Smooth muscle cell (in vitro differentiated cells): ENCODE measurements at regions not wholly inside any gene's neighbourhood (a gene's known extent, or its start where the extent isn't known, plus 50 kb on each side); places are given as distances from the start of the nearest gene placed in this dataset.

ENCODE experiments used
- DNase-seq: peaks from one replicate; lab custom pipeline; 2025; ENCODE audit not compliant: unreplicated experiment; lab: John Stamatoyannopoulos, UW
- H2AFZ ChIP-seq: fragments of 200-600 bp; sonication (generic); 2 replicates; pipeline ENCODE4 v1.6.0; 2016; ENCODE audit warnings: antibody characterized with exemption, low read depth, mild to moderate bottlenecking
- H3F3A ChIP-seq: fragments of 200-600 bp; sonication (generic); 2 replicates; pipeline ENCODE4 v1.6.0; 2017; ENCODE audit warnings: antibody characterized with exemption, low read depth
- H3K27ac ChIP-seq: fragments of 200-600 bp; sonication (generic); 2 replicates; pipeline ENCODE4 v1.5.1; 2016; ENCODE audit warnings: low read depth, mild to moderate bottlenecking
- H3K27me3 ChIP-seq: fragments of 200-600 bp; sonication (generic); 2 replicates; pipeline ENCODE4 v1.6.1; 2016; ENCODE audit warnings: low read depth, mild to moderate bottlenecking
- H3K36me3 ChIP-seq: fragments of 200-600 bp; sonication (generic); 2 replicates; pipeline ENCODE4 v1.5.1; 2016; ENCODE audit warnings: low read depth
- H3K4me1 ChIP-seq: fragments of 200-600 bp; sonication (generic); 2 replicates; pipeline ENCODE4 v1.5.1; 2016; ENCODE audit warnings: low read depth
- H3K4me2 ChIP-seq: fragments of 200-600 bp; sonication (generic); 2 replicates; pipeline ENCODE4 v1.6.0; 2016; ENCODE audit warnings: mild to moderate bottlenecking
- H3K4me3 ChIP-seq: fragments of 200-600 bp; sonication (generic); 2 replicates; pipeline ENCODE4 v1.5.1; 2016; ENCODE audit warnings: mild to moderate bottlenecking
- H3K79me2 ChIP-seq: fragments of 200-600 bp; sonication (generic); 2 replicates; pipeline ENCODE4 v1.6.0; 2016; ENCODE audit warnings: low read depth, mild to moderate bottlenecking
- H3K9ac ChIP-seq: fragments of 200-600 bp; sonication (generic); 2 replicates; pipeline ENCODE4 v1.6.0; 2016; ENCODE audit warnings: low read depth
- H3K9me3 ChIP-seq: fragments of 200-600 bp; sonication (generic); replicated peaks from 2 replicates; pipeline ENCODE4 v1.5.1; 2016; ENCODE audit warnings: low read depth
- H4K20me1 ChIP-seq: fragments of 200-600 bp; sonication (generic); 2 replicates; pipeline ENCODE4 v1.6.0; 2016; ENCODE audit warnings: low read depth
- CTCF ChIP-seq: fragments of 200-600 bp; sonication (generic); IDR thresholded peaks from 2 replicates; pipeline ENCODE4 v1.5.1; 2017; ENCODE audit warnings: borderline replicate concordance, mild to moderate bottlenecking, antibody characterized with exemption; ENCODE audit not compliant: insufficient read depth, poor library complexity, severe bottlenecking
- WGBS: methylation state at CpG from one replicate; pipeline ENCODE4 v1.1.7; 2016; ENCODE audit warnings: low lambda C conversion rate; 5-methylcytosine and 5-hydroxymethylcytosine counted together

GRCh38 chr18:8994603-8995002, 107.9 kb upstream of the NDUFV2 start:
- Histone ChIP-seq H3K4me1 (peaks cover 8% of the 10 kb centered on the region), H3K9ac (no peak overlapping the region), H4K20me1 (no peaks in the 10 kb centered on the region), H2AFZ (no peak overlapping the region), H3K9me3 (no peaks in the 10 kb centered on the region), H3K4me3 (no peak overlapping the region), H3K27ac (no peak overlapping the region), H3K4me2 (no peak overlapping the region), H3K79me2 (no peaks in the 10 kb centered on the region), H3F3A (no peaks in the 10 kb centered on the region), H3K36me3 (no peaks in the 10 kb centered on the region), H3K27me3 (no peaks in the 10 kb centered on the region)
- 47% methylated on average over 2 of the region's 2 CpGs for WGBS
- TF ChIP-seq CTCF = no peak
- no peak for DNase-seq

- Histone ChIP-seq H2AFZ (no peak overlapping the region), H4K20me1 (no peaks in the 10 kb centered on the region), H3K9me3 (no peaks in the 10 kb centered on the region), H3K36me3 (no peaks in the 10 kb centered on the region), H3K27me3 (no peaks in the 10 kb centered on the region), H3K27ac (no peak overlapping the region), H3K9ac (no peak overlapping the region), H3K4me2 (no peak overlapping the region), H3K79me2 (no peaks in the 10 kb centered on the region), H3F3A (no peaks in the 10 kb centered on the region), H3K4me1 (peaks cover 8% of the 10 kb centered on the region), H3K4me3 (no peak overlapping the region)
- WGBS = 83% methylated on average over 3 of the region's 3 CpGs
- TF ChIP-seq CTCF = no peak
- no peak for DNase-seq
Measured at GRCh38 chr18:8995096-8995495, 107.4 kb upstream of the NDUFV2 start.

- no peak overlapping the region for H3K4me3 ChIP-seq
- no peak for DNase-seq
- no peak overlapping the region for H3K27ac ChIP-seq
Measured at GRCh38 chr18:8996771-8997432, 105.6 kb upstream of the NDUFV2 start.

More at GRCh38 chr18:8996771-8997432, 105.6 kb upstream of the NDUFV2 start:
- no peaks in the 10 kb centered on the region for H3K36me3 ChIP-seq
- H3K27me3 ChIP-seq = no peaks in the 10 kb centered on the region
- no peaks in the 10 kb centered on the region for H3K9me3 ChIP-seq
- no peaks in the 10 kb centered on the region for H4K20me1 ChIP-seq
- H2AFZ ChIP-seq = no peak overlapping the region
- WGBS = 87% methylated on average over 3 of the region's 3 CpGs
- no peak for TF ChIP-seq CTCF
- H3K79me2 ChIP-seq = no peaks in the 10 kb centered on the region
- H3K9ac ChIP-seq = no peak overlapping the region
- no peaks in the 10 kb centered on the region for H3F3A ChIP-seq
- no peak overlapping the region for H3K4me2 ChIP-seq
- H3K4me1 ChIP-seq = peaks cover 8% of the 10 kb centered on the region
